ENCODE measurements at regions not wholly inside any gene's neighbourhood (a gene's known extent, or its start where the extent isn't known, plus 50 kb on each side); places are given as distances from the start of the nearest gene placed in this dataset.

- H4K20me1 ChIP-seq (ENCODE audit: insufficient read depth, low read length, poor library complexity, severe bottlenecking) = no peaks in the 10 kb centered on the region
- no peak overlapping the region for H3K4me2 ChIP-seq (ENCODE audit: low read depth, low read length, poor library complexity, severe bottlenecking)
- no peaks in the 10 kb centered on the region for H3K36me3 ChIP-seq (ENCODE audit: insufficient read depth, low read length)
Observed at GRCh38 chr1:216825557-216825956, 102.3 kb upstream of the ESRRG start.

GRCh38 chr1:216824511-216824910 lies 101.3 kb upstream of the ESRRG start:
- no peak for TF ChIP-seq EZH2phosphoT487 (IDR thresholded peaks at IDR 0.05; ENCODE audit: borderline replicate concordance)
- TF ChIP-seq CTCF (conservative IDR thresholded peaks at IDR 0.05; ENCODE audit: low read length) = no peak
- no peak overlapping the region for H3K4me2 ChIP-seq (ENCODE audit: low read depth, low read length, poor library complexity, severe bottlenecking)

More at GRCh38 chr1:216825557-216825956, 102.3 kb upstream of the ESRRG start:
- H3F3A ChIP-seq (ENCODE audit: low read depth) = no peaks in the 10 kb centered on the region
- no peak overlapping the region for H3K4me3 ChIP-seq (ENCODE audit: low read length, poor library complexity, severe bottlenecking)
- H3K9ac ChIP-seq (ENCODE audit: low read depth, low read length, poor library complexity, severe bottlenecking) = no peak overlapping the region
- H3K4me1 ChIP-seq (ENCODE audit: insufficient read depth, low read length, poor library complexity, severe bottlenecking) = no peaks in the 10 kb centered on the region
- no peaks in the 10 kb centered on the region for H3K9me2 ChIP-seq (replicated peaks; ENCODE audit: low read depth, low read length)
- H3K9me3 ChIP-seq (ENCODE audit: insufficient read depth, low read depth, low read length) = no peaks in the 10 kb centered on the region
- H2AFZ ChIP-seq (ENCODE audit: low read length) = no peak overlapping the region
- H3K27me3 ChIP-seq (ENCODE audit: insufficient read depth, low read length, poor library complexity, severe bottlenecking) = no peaks in the 10 kb centered on the region
- no peak for TF ChIP-seq EZH2phosphoT487 (IDR thresholded peaks at IDR 0.05; ENCODE audit: borderline replicate concordance)
- no peak for TF ChIP-seq CTCF (conservative IDR thresholded peaks at IDR 0.05; ENCODE audit: low read length)
- H3K79me2 ChIP-seq (ENCODE audit: insufficient read depth, low read length) = no peaks in the 10 kb centered on the region

GRCh38 chr1:216823731-216824130 lies 100.5 kb upstream of the ESRRG start:
- H3K79me2 ChIP-seq (ENCODE audit: insufficient read depth, low read length) = no peaks in the 10 kb centered on the region
- H3K4me2 ChIP-seq (ENCODE audit: low read depth, low read length, poor library complexity, severe bottlenecking) = no peak overlapping the region
- H3K9ac ChIP-seq (ENCODE audit: low read depth, low read length, poor library complexity, severe bottlenecking) = no peak overlapping the region
- TF ChIP-seq EZH2phosphoT487 (IDR thresholded peaks at IDR 0.05; ENCODE audit: borderline replicate concordance) (no peak), CTCF (conservative IDR thresholded peaks at IDR 0.05; ENCODE audit: low read length) (no peak)
- no peaks in the 10 kb centered on the region for H3K27me3 ChIP-seq (ENCODE audit: insufficient read depth, low read length, poor library complexity, severe bottlenecking)
- no peaks in the 10 kb centered on the region for H3F3A ChIP-seq (ENCODE audit: low read depth)
- no peaks in the 10 kb centered on the region for H3K9me3 ChIP-seq (ENCODE audit: insufficient read depth, low read depth, low read length)
- H4K20me1 ChIP-seq (ENCODE audit: insufficient read depth, low read length, poor library complexity, severe bottlenecking) = no peaks in the 10 kb centered on the region
- H3K9me2 ChIP-seq (replicated peaks; ENCODE audit: low read depth, low read length) = no peaks in the 10 kb centered on the region
- H2AFZ ChIP-seq (ENCODE audit: low read length) = no peak overlapping the region
- no peaks in the 10 kb centered on the region for H3K4me1 ChIP-seq (ENCODE audit: insufficient read depth, low read length, poor library complexity, severe bottlenecking)
- H3K36me3 ChIP-seq (ENCODE audit: insufficient read depth, low read length) = no peaks in the 10 kb centered on the region
- H3K4me3 ChIP-seq (ENCODE audit: low read length, poor library complexity, severe bottlenecking) = no peak overlapping the region

More at GRCh38 chr1:216824511-216824910, 101.3 kb upstream of the ESRRG start:
- Histone ChIP-seq H3K9me3 (ENCODE audit: insufficient read depth, low read depth, low read length) (no peaks in the 10 kb centered on the region), H4K20me1 (ENCODE audit: insufficient read depth, low read length, poor library complexity, severe bottlenecking) (no peaks in the 10 kb centered on the region), H3K36me3 (ENCODE audit: insufficient read depth, low read length) (no peaks in the 10 kb centered on the region), H2AFZ (ENCODE audit: low read length) (no peak overlapping the region), H3K4me3 (ENCODE audit: low read length, poor library complexity, severe bottlenecking) (no peak overlapping the region), H3K4me1 (ENCODE audit: insufficient read depth, low read length, poor library complexity, severe bottlenecking) (no peaks in the 10 kb centered on the region), H3K79me2 (ENCODE audit: insufficient read depth, low read length) (no peaks in the 10 kb centered on the region), H3K27me3 (ENCODE audit: insufficient read depth, low read length, poor library complexity, severe bottlenecking) (no peaks in the 10 kb centered on the region), H3K9ac (ENCODE audit: low read depth, low read length, poor library complexity, severe bottlenecking) (no peak overlapping the region), H3F3A (ENCODE audit: low read depth) (no peaks in the 10 kb centered on the region), H3K9me2 (replicated peaks; ENCODE audit: low read depth, low read length) (no peaks in the 10 kb centered on the region)

Data from Loucy (cell line).